GM19238 (cell line): ENCODE measurements at regions not wholly inside any gene's neighbourhood (a gene's known extent, or its start where the extent isn't known, plus 50 kb on each side); places are given as distances from the start of the nearest gene placed in this dataset.

Experiments used
- DNase-seq: peaks from one replicate; pipeline ENCODE4 v3.0.0; 2011; ENCODE audit warnings: low spot score; ENCODE audit not compliant: insufficient read length

DNA sequence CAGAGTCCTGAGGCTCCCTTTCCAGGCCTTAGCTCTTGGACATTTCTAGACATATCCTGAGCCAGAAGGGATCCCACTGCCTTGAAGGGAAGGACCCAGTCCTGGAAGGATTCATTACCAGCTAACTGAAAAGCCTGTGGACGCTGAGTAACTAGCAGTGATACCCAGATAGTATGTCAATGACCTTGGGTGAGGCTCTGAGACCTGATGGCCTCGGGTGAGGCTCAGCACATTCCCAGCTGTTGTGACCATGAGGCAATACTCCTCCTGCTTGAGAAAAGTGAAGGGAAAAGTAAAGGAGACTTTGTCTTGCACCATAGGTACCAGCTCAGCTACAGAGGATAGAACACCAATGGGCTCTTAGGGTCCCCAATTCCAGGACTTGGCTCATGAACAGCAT, 268.1 kb downstream of the DKK2 start:
- no peak for DNase-seq

DNA sequence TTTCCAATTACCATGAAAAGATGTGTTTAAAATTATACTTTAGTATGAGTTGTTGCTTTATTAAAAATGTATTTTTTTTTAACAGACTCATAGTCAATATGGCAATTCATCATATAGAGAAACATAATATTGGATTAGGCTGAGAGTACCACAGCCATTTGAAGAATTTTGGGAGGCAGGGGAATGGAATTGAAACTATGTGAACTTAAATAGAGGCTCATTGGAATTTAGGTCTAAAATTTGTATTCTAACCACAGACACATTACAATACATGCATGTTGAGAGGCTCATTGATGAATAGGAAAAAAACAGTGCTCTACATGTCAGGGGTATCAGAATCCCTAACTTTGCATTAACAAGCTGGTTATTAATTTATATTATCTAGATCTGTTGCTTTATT, 269.6 kb downstream of the DKK2 start:
- DNase-seq: no peak

DNA sequence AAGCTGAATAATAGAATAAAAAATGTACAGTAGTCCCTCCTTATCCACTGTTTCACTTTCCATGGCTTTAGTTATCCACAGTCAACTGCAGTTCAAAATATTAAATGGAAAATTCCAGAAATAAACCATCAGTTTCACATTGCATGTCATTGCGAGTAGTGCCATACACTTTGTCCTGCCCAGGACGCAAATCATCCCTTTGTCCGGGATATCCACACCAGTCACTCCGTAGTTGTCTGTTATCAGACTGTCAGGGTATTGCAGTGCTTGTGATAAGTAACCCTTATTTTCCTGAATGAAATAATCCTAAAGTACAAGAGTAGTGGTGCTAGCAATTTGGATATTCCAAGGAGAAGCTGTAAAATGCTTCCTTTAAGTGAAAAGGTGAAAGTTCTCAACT, 271.3 kb downstream of the DKK2 start:
- no peak for DNase-seq

DNA sequence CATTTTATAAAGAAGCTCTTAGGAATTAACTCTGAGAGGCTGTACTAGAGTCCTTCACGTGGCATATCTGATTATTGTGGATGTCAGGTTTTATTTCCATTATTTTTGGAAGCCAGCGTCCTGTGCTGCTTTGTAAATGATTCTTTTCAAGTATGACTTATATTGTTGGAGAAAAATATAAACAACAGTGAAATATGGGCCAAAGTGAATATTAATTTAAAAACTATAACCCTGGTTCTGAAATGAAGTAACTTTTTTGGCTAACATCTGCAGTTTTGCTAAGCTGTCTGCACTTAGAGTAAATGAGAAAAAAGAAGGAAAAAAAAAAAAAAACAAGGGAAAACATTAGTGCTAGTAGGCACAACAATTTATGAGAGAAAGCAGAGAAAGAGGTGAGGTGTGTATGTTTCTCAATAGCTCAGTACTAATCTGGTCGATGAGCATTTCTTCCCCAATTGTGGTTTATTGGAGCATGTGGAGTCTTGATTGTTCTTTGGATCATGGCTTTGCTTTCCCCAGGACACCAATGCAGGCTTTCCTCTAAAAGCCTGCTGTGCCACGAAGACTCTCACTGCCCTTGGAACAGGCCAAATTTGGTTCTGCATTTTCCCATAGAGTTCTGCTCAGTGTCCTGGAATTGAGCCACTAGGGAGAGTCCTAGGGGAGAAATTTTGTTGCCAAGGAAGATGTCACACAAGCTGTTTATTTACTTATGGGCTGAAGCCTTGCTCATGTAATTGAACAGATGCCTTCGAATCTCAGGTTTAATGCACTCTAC, 273.3 kb downstream of the DKK2 start:
- no peak for DNase-seq

DNA sequence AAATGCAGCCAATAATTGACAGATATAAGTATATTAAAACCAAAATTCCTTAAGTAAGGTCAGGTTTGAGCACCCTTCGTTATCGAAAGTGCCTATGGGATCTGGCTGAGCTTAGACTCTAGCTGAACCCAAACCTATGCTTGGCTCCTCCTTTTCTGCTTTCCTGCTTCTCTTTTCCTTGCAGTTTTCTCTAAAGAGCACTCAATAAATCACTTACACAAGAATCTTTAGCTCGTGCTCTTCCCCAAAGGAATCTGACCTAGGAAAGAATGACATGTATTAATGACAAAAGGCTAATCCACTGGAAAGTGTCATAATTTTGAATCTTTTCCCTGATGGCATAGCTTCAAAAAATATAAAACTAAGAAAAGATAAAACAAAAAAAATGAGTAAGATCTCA, 282.7 kb downstream of the DKK2 start:
- no peak for DNase-seq

DNA sequence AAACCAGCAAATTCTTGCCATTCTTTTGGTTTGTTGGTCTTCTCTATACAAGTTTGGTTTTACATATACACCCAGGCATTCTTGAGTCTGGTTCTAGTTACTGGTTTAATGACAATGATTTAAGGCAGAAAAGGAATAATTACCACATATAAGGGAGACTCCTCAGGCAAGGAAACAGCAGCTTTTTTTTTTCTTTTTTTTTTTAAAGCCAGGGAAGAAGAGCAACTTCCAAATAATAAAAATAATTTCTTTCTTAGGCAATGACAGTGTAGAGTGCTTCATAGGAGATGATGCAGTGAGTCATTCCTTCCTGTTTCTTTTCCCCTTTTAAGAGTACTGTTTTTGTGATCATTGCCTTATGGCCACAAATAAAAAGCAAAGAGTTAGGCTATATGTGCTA, 289.7 kb downstream of the DKK2 start:
- no peak for DNase-seq

DNA sequence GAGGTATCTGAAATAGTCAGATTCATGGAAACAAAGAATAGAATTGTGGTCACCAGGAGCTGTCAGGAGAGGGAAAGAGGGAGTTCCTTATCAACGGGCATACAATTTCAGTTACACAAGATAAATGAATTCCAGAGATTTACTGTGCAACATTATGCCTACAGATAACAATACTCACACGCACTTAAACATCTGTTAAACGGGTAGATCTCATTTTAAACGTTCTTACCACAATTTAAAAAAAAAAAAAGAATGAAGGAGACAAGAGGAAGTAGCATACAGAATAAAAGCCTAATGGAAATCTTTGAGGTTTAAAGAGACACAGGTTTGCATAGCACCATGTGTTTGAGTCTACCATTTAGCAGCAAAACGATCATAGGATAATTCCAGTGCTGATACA, 298.0 kb downstream of the DKK2 start:
- no peak for DNase-seq

DNA sequence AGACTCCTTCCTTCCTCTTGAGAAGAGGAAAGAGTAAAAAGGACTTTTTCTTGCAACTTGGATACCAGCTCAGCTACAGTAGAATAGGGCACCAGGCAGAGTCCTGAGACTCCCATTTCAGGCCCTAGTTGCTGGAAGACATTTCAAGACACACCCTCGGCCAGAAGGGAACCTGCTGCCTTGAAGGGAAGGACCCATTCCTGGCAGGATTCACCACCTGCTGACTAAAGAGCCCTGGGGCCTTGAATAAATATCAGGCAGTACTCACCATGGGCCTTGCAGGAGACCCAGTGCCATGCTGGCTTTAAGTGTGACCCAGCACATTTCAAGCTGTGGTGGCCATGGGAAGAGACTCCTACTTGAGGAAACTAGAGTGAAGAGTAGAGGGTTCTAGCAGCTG, 317.6 kb downstream of the DKK2 start:
- no peak for DNase-seq

DNA sequence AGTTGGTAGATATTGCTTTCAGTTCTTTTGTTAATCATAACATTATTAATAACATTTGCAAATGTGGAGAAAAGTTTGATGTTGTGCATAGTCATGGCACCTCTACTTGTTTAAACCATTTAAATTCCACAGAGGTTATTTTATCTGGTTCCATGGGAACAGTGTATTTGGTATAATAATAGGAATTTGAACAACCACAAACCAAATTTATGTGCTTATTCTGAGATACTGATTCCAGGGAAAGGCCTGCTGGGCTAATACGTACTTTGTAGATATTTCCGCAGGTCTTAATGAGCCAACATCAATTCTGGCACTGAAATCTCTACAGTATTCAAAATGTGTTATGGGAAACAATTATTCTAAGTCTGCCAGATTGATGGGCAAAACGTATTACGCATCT, 319.0 kb downstream of the DKK2 start:
- no peak for DNase-seq

DNA sequence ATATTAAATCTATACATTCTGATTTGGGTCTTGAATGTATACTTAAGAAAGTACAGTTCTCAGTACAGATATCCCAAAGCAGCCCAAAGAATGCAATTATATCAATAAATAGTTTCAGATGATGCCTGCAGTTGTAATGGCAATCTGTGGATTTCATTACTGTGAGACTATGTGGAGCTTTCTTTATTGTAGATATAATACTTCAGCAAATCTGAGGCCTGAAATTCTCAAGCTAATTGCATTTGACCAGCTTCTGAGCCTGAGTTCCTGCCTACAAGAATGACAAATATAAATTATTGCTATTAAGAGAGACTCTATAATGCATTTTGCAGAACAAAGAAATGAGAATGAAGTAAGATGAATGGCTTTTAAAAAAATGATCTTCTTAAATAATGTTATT, 320.3 kb downstream of the DKK2 start:
- no peak for DNase-seq

DNA sequence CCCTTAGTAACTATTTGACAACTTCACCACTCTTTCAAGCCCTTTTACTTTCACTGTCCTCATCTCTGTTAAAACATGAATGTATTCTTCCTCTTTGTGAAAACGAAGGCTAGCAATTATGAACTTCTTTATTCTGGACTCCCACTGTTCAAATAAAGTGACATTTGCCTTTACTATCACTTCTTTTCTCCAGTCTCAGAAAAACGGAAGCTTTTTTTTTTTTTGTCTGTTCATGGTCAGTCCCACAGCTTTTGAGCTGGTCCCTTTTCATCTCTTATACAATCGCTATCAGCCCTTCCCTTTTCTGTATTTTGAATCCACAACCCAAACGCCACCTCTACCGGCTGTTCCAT, 327.7 kb downstream of the DKK2 start:
- DNase-seq: no peak

DNA sequence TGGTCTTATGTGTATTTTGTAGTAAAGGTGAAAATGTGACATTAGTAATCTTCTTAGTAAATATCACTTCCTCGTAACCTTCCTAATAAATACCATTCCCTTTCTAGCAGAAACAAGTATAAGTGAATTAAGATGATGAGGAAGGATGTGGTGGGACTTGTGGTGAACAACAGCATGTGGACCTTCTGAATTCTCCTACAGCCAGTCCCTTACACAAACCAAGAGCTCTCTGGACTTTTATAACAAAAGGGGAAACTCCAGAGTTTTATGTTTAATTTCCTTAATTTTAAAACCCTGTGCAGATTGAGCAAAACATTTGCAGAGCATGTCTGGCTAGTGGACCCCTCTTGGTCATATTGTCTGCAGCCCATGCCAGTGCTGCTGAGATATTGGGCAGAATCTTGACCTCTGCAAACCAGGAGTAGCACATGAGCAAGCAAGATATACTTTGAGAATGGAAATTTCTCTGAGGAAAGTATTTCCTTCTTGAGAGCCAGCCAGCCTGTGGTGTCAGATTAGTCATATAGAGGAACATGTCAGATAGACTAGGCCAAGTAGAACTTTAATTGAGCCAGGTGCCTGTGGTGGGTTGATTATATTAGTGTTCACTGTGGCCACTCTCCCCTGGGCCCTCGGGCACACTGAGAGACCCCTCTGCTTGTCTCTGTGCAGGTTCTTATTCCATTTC, 328.2 kb downstream of the DKK2 start:
- DNase-seq: no peak

DNA sequence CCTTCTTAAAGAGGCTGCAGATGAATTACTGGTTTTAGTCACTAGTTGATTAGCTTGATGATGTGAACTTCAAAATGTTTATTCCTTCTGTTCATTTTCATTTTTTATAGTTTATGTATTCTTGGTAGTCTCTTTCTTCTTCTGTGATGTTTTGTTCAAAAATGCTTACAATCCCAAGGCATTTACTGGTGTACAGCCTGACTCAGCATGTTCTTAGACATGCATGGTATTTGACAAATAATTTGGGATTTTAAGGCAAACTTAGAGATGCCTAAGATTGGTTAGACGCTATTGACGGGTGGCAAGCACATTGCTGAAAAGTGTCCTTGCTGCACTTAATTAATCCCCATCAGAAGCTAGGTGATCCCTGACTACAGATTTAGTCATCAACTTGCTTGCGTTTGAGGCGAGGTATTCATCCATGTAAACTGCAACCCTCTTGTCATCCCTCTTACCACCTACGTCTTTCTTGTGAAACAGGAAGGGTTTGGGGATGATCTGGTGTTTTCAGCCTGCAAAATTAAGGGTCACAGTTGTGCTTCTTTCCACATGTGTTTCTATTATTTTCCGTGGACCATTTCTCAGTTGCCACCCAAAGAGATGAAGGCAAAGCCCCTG, 331.8 kb downstream of the DKK2 start:
- no peak for DNase-seq

DNA sequence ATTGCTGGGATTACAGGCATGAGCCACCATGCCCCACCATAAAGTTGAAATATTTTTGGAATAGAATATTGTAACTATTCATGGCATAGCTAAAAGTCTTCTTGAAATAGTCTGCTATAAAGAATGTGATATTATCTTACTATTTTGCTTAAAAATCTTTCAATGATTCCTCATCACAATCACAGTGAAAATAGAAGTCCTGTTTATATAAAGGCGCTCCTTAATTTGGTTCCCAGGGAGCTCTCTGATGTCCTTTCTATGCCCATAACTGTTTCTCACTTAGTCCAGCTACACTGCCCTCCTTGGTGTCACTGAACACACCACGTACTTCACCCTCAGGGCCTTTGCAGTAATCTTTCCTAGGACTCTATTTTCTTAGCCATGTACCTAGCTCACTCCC, 331.7 kb upstream of the GIMD1 start:
- DNase-seq: no peak

DNA sequence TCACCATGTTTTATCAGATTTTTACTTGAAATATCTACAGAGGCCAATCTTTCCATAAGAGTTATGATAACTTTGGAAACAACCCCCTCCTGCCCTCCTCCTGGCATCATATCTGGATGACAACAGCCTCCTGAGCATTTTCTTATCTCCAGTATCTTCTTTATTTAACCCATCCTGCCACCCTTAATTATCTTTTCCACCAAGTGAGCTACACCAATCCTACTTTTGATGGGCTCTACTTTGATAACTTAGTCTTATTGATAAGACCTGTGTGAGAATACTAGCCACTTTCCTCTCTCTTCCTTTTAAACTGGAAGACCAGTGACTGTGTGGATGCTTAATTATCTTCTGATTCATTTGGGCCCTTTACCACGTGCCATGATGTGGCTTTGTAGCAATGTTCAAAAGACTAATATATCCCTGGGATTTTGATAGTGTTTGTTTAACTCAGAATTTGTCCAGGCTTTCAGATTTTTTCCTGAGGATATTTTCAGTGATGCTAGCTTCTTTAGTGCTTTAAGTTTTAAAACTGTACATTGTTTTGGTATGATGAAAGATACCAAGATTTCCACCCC, 330.1 kb upstream of the GIMD1 start:
- no peak for DNase-seq

DNA sequence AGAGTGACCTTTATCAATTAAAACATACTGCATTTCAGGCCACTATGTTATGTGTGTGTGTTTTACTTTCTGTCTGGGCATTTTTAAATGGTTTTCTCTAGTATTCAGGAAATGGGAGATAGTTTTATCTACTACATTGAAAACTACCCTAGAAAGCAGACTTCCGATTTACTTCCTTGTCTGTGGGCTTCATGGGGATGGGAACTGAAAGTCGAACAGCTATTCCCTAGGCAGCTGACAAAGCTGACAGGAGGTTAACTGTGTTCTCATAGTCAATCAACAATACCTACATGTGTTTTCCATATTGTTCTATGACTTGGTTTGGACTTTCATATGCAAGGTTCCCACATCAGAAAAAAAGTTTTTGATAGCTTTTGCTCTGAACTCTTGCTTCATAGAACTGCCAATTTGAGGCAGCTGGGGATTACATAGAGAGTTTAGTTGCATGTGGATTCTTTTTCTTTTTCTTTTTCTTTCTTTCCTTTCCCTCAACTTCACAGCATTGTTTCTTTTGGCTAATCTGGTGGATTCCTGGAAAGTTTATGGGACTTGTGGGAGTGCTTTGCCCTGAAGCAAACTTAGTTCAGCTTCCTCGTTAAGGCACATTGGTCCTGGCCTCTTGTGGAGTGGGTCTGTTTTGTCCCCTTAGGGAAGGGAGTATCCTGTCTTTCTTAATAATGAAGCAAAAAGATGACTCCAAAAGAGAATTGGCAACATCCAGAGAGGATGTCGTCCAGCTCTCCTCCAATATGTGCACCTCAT, 327.1 kb upstream of the GIMD1 start:
- no peak for DNase-seq

DNA sequence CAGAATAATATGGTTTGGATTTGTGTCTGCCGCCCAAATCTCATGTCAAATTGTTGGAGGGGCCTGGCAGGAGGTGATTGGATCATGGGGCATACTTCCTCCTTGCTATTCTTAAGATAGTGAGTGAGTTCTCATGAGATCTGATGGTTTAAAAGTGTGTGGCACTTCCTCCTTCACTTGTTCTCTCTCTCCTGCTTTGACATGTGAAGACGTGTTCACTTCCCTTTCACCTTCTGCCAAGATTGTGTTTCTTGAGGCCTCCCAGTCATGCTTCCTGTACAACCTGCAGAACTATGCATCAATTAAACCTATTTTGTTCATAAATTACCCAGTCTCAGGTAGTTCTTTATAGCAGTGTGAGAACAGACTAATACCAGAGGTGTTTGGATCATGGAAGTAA, 325.7 kb upstream of the GIMD1 start:
- DNase-seq: no peak

DNA sequence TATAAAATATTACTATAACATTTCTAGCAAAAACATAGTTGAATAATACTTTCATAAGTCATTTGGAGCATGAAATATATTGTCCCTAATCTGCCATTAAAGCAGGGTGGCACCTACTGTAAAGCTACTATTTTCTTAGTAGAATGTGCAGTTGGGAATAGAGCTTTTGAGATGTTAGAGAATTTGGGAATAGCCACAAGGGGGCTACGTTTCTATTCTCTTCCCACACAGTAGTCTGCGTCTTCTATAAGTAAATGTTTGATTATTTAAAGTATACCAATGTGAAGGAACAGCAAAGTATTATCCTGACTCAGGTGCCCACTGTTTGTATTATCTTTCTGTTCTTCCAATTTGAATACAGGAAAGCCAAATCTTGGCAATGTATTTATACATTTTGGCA, 323.2 kb upstream of the GIMD1 start:
- no peak for DNase-seq

DNA sequence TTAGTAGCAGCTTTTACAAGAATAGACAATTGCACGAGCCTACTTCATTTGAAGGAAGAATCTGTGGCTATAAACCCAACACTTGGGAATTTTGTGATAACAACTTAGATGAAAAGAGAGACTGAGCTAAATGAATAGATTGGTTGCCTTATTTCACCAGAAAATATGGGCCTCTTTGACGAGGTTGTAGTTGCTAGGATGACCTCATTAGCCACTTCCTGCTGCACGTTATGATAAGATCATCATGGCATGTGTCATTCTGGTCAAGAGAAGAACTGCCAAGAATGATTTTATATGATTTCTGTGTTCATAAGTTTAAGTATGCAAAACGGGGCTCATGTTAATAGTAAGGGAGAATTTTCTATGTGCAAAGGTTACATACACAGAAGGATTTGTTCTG, 321.9 kb upstream of the GIMD1 start:
- no peak for DNase-seq

DNA sequence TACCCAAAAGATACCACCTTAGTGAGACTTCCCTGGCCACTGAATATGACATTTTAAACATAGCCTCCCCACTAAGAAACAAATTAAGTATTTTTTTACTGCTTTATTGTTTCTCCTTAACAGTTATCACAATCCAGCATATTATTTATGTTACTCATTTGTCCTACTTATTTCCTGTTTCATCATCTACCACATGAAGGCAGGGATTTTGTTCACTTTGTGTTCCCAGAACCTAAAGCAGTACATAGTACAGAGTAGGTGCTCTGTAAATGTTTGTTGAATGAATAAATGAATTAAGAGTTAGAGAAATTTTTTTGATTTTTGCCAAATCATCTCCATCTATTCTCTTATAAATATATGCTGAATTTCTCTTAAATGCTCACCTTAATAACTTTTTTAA, 318.4 kb upstream of the GIMD1 start:
- no peak for DNase-seq

DNA sequence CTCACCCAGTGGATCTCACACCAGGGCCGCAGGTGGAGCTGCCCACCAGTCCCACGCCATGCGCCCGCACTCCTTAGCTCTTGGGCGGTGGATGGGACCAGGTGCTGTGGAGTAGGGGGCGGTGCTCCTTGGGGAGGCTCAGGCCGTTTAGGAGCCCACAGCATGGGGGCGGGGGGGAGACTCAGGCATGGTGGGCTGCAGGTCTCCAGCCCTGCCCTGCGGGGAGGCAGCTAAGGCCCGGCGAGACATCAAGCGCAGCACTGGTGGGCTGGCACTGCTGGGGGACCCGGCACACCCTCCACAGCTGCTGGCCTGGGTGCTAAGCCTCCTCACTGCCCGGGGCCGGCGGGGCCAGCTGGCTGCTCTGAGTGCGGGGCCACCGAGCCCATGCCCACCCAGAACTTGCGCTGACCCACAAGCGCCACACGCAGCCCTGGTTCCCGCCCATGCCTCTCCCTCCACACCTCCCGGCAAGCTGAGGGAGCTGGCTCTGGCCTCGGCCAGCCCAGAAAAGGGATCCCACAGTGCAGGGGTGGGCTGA, 312.9 kb upstream of the GIMD1 start:
- DNase-seq: no peak

DNA sequence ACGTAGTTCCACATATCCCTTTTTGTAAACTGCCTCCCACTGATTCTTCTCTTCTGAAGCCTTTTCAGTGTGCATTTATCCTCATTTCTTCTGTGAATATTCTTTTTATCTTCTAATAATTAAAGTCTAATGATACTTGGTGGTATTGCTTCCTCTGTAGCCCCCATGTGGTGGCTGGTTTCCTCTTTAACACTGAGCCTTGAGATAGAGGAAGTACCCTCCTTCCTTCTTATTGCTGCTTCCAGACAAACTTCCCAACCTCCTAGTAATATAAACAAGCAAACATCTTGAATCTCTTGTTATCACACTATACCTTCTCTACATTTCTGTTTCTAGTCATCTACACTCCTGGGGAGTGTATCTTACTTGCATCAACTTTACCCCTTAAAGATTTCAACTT, 310.5 kb upstream of the GIMD1 start:
- no peak for DNase-seq
